HG03060 (cell line): ENCODE measurements at regions not wholly inside any gene's neighbourhood (a gene's known extent, or its start where the extent isn't known, plus 50 kb on each side); places are given as distances from the start of the nearest gene placed in this dataset.

Source experiments
- ATAC-seq: cut with Tn5 transposase; IDR thresholded peaks from one replicate; pipeline ENCODE4 v1.9.1; 2021; ENCODE audit warnings: low read depth, moderate number of reproducible peaks; ENCODE audit not compliant: unreplicated experiment

GRCh38 chr4:80124246-80125211 is 51.5 kb upstream of the ANTXR2 start:
- ATAC-seq, result no peak
